Activated naive CD4-positive, alpha-beta T cell treated with anti-CD3 and anti-CD28 coated beads, Interleukin-2, amount 10 ng/mL, durations not matched to agents 7 days and 5 days (primary cell): ENCODE measurements at regions not wholly inside any gene's neighbourhood (a gene's known extent, or its start where the extent isn't known, plus 50 kb on each side); places are given as distances from the start of the nearest gene placed in this dataset.

Source experiments
- CTCF ChIA-PET: fragments of 350-600 bp; sonication (Branson Sonifier 250); formaldehyde crosslinking; loops from one replicate; lab custom pipeline; 2021; ENCODE audit warnings: antibody characterized with exemption; lab: Charles Lee
- DNase-seq: peaks from one replicate; pipeline ENCODE4 v3.0.0-alpha.2; 2020
- H3K27ac Mint-ChIP-seq: one replicate; pipeline ENCODE4 v1.8.0; 2021; ENCODE audit warnings: mild to moderate bottlenecking, moderate library complexity, mixed read lengths
- H3K27me3 Mint-ChIP-seq: one replicate; pipeline ENCODE4 v1.8.0; 2021; ENCODE audit warnings: mild to moderate bottlenecking, mixed read lengths
- H3K36me3 Mint-ChIP-seq: one replicate; pipeline ENCODE4 v1.8.0; 2021; ENCODE audit warnings: mixed read lengths
- H3K4me1 Mint-ChIP-seq: one replicate; pipeline ENCODE4 v1.8.0; 2021; ENCODE audit warnings: mixed read lengths
- H3K4me3 Mint-ChIP-seq: one replicate; pipeline ENCODE4 v1.8.0; 2021; ENCODE audit warnings: mild to moderate bottlenecking, moderate library complexity, mixed read lengths
- H3K9me3 Mint-ChIP-seq: one replicate; pipeline ENCODE4 v1.8.0; 2021; ENCODE audit warnings: mixed read lengths

DNA sequence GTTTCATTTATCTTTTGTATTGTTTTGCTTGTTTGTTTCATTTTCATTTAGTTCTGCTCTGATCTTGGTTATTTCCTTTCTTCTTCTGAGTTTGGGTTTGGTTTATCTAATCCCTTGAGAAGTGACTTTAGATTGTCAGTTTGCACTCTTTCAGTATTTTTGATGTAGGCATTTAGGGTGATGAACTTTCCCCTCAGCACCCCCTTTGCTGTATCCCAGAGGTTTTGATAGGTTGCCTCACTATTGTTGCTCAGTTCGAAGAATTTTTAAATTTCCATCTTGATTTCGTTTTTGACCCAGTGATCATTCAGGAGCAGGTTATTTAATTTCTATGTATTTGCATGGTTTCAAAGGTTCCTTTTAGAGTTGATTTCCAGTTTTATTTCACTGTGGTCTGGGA is 119.6 kb upstream of the SSTR4 start:
- DNase-seq: no peak
- CTCF ChIA-PET: no interaction called here
- Mint-ChIP-seq H3K36me3 (no peaks in the 10 kb centered on the region), H3K27me3 (no peaks in the 10 kb centered on the region), H3K4me3 (no peak overlapping the region), H3K9me3 (peaks cover 1% of the 10 kb centered on the region), H3K27ac (no peak overlapping the region), H3K4me1 (no peaks in the 10 kb centered on the region)

GRCh38 chr20:22916021-22916842 is 118.9 kb upstream of the SSTR4 start:
- no peaks in the 10 kb centered on the region for H3K27me3 Mint-ChIP-seq
- H3K4me3 Mint-ChIP-seq: no peak overlapping the region
- no peaks in the 10 kb centered on the region for H3K36me3 Mint-ChIP-seq
- H3K4me1 Mint-ChIP-seq: no peaks in the 10 kb centered on the region
- no peak for DNase-seq
- CTCF ChIA-PET: no interaction called here
- H3K27ac Mint-ChIP-seq: no peak overlapping the region
- H3K9me3 Mint-ChIP-seq: peaks cover 1% of the 10 kb centered on the region

DNA sequence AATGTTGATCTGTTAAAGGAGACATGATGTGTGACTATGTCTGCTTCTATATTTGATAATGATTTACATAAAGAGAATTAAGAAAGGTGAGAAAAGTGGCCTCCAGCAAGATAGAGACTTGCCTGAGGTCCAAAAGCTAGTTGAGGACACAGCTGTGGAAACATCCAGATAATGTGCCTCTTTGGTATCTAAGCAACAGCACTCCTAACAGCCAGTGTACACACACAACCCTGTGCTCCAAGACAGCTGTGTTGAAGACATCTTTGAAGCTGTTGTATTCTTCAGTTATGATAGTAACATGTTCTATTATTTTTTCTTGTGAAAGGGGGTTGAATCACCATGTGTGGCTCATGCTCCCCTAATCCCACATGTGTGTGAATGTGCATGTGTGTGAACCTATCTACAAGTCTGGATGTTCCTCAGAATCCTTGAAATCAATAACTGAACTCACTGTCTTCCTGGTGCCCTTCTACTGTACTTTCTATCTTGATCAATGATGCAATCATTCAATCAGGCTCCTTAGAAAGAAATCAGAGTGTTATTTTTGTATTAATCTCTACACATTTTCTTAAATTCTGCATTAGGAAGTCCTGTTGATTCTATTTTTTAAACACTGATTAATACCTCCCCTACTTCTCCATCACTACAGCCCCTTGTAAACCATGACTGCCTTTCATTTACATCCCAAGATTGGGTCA is 116.7 kb upstream of the SSTR4 start:
- Mint-ChIP-seq H3K4me1 (no peaks in the 10 kb centered on the region), H3K27me3 (no peaks in the 10 kb centered on the region), H3K36me3 (no peaks in the 10 kb centered on the region), H3K27ac (no peak overlapping the region), H3K4me3 (no peak overlapping the region), H3K9me3 (peaks cover 1% of the 10 kb centered on the region)
- CTCF ChIA-PET: no interaction called here
- DNase-seq: no peak

DNA sequence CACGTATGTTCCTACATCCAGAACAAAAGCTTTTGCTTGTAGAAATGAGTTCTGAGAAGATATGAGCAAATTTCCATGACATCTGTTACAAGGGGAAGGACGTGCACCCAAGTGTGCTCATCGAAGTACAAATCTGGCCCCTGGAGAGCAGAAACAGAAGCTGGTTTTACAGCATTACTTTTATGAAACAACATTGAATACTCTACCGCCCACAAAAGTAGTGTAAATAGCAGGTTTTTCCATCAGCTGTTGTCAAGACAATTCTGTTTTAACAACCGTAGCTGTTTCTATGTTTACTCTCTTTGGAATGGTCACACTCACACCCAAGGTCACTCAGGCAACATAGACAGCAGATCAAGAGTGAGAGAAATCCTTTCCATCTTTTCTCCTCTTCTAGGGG is 114.2 kb upstream of the SSTR4 start:
- H3K27ac Mint-ChIP-seq: no peak overlapping the region
- CTCF ChIA-PET: no interaction called here
- DNase-seq: no peak
- H3K9me3 Mint-ChIP-seq: no peaks in the 10 kb centered on the region
- no peaks in the 10 kb centered on the region for H3K27me3 Mint-ChIP-seq
- no peaks in the 10 kb centered on the region for H3K36me3 Mint-ChIP-seq
- no peaks in the 10 kb centered on the region for H3K4me1 Mint-ChIP-seq
- no peak overlapping the region for H3K4me3 Mint-ChIP-seq

DNA sequence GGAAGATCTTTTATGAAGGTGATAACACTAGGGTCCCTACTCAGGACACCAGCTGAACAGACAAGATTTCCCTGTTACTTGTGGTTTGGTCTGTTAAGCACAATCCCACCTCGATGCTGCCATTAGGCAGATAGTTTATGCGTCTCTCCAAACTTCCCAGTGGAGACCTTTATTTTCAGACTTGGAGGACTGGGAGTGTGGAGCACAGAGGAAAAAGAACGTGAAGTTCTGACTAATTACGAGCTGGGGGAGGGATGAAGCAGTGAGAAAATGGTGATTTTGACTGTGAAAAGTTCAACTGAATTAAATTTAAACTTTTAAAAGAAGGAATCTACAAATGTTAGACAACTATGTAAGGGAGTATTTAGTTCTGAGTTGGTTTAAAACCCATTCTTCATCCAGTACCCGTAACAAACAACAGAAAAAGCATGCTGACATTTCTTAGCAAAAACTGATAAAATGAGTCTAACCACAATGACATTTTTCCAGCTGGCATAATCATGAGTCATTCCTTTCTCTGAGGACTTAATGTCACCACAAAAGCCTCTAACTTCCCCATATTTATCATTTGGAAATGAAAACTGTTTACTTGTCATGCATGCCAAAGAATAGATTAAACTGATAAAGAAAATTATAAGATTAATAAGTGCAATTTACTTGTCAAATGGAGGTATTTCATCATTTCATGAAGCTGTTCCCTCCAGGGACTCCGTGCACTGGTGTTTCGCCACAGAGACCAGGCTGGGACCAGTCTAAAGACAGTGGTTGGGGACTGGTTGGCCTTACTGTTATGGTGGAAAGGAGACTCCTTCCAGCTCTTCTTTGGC is 113.3 kb upstream of the SSTR4 start:
- no peaks in the 10 kb centered on the region for H3K36me3 Mint-ChIP-seq
- no peak overlapping the region for H3K4me3 Mint-ChIP-seq
- CTCF ChIA-PET: no interaction called here
- H3K4me1 Mint-ChIP-seq: no peaks in the 10 kb centered on the region
- no peak overlapping the region for H3K27ac Mint-ChIP-seq
- DNase-seq: no peak
- no peaks in the 10 kb centered on the region for H3K27me3 Mint-ChIP-seq
- H3K9me3 Mint-ChIP-seq: no peaks in the 10 kb centered on the region

DNA sequence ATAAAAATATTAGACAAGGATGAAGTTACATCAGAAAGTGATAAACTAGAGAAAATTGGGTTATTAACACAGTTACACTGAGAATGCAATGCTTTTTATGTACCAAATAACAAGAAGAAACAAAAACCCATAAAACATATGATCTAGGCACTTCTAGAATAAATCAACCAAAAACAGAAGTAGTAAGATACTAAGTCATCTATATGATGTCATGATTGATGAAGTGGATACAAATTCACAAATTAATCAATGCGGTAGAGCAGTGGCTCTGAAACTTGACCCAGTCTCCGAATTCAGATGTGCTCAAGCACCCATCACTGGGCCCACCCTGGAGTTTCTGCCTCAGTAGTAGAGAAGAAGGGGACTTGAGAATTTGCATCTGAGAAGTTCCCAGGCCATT is 112.1 kb upstream of the SSTR4 start:
- no peaks in the 10 kb centered on the region for H3K9me3 Mint-ChIP-seq
- H3K36me3 Mint-ChIP-seq: no peaks in the 10 kb centered on the region
- H3K27ac Mint-ChIP-seq: no peak overlapping the region
- CTCF ChIA-PET: no interaction called here
- no peak for DNase-seq
- no peaks in the 10 kb centered on the region for H3K27me3 Mint-ChIP-seq
- no peak overlapping the region for H3K4me3 Mint-ChIP-seq
- no peaks in the 10 kb centered on the region for H3K4me1 Mint-ChIP-seq

GRCh38 chr20:22924046-22924737 is 110.9 kb upstream of the SSTR4 start:
- no peak for DNase-seq
- no peaks in the 10 kb centered on the region for H3K27me3 Mint-ChIP-seq
- no peaks in the 10 kb centered on the region for H3K9me3 Mint-ChIP-seq
- no peak overlapping the region for H3K27ac Mint-ChIP-seq
- no peak overlapping the region for H3K4me3 Mint-ChIP-seq
- CTCF ChIA-PET: no interaction called here
- no peaks in the 10 kb centered on the region for H3K4me1 Mint-ChIP-seq
- H3K36me3 Mint-ChIP-seq: no peaks in the 10 kb centered on the region

GRCh38 chr20:22924949-22925612 is 110.0 kb upstream of the SSTR4 start:
- Mint-ChIP-seq H3K4me3 (no peak overlapping the region), H3K27ac (no peak overlapping the region), H3K4me1 (no peaks in the 10 kb centered on the region), H3K27me3 (no peaks in the 10 kb centered on the region), H3K36me3 (no peaks in the 10 kb centered on the region), H3K9me3 (no peaks in the 10 kb centered on the region)
- CTCF ChIA-PET: no interaction called here
- no peak for DNase-seq

- H3K9me3 Mint-ChIP-seq: no peaks in the 10 kb centered on the region
- no peaks in the 10 kb centered on the region for H3K36me3 Mint-ChIP-seq
- no peaks in the 10 kb centered on the region for H3K4me1 Mint-ChIP-seq
- DNase-seq: no peak
- no peak overlapping the region for H3K27ac Mint-ChIP-seq
- CTCF ChIA-PET: no interaction called here
- no peaks in the 10 kb centered on the region for H3K27me3 Mint-ChIP-seq
- H3K4me3 Mint-ChIP-seq: no peak overlapping the region
These were observed 109.5 kb upstream of the SSTR4 start for GRCh38 chr20:22925613-22925983.

GRCh38 chr20:22927537-22927936 is 107.6 kb upstream of the SSTR4 start:
- Mint-ChIP-seq H3K27me3 (no peaks in the 10 kb centered on the region), H3K9me3 (no peaks in the 10 kb centered on the region), H3K27ac (no peak overlapping the region), H3K36me3 (no peaks in the 10 kb centered on the region), H3K4me1 (no peaks in the 10 kb centered on the region), H3K4me3 (no peak overlapping the region)
- CTCF ChIA-PET: no interaction called here
- no peak for DNase-seq

DNA sequence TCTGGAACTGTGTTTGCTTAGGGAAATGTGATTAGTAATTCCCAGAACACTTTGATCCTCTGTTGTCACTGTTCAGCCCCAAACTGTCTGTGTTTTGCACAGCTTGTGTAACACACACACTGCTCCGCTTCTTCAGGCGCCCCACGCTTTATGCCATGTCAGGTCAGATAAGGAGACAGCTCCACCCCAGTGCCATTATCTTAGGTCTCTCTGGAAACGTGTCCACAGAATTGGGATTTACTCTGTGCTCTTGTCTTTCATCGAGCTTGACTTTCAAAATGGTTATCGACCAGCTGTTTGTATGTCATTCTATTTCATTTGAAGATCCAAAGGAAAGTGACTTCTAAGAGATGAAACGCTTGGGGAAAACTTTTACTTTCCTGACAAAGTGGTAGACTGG is 106.4 kb upstream of the SSTR4 start:
- DNase-seq: no peak
- Mint-ChIP-seq H3K9me3 (no peaks in the 10 kb centered on the region), H3K4me3 (no peak overlapping the region), H3K36me3 (no peaks in the 10 kb centered on the region), H3K27ac (no peak overlapping the region), H3K27me3 (no peaks in the 10 kb centered on the region), H3K4me1 (no peaks in the 10 kb centered on the region)
- CTCF ChIA-PET: no interaction called here

GRCh38 chr20:22929661-22930060 is 105.5 kb upstream of the SSTR4 start:
- CTCF ChIA-PET: no interaction called here
- no peak overlapping the region for H3K4me3 Mint-ChIP-seq

GRCh38 chr20:22931653-22932608 is 103.2 kb upstream of the SSTR4 start:
- H3K4me1 Mint-ChIP-seq: no peaks in the 10 kb centered on the region
- no peak overlapping the region for H3K27ac Mint-ChIP-seq
- no peak overlapping the region for H3K4me3 Mint-ChIP-seq
- H3K36me3 Mint-ChIP-seq: no peaks in the 10 kb centered on the region
- no peak for DNase-seq
- CTCF ChIA-PET: no interaction called here
- H3K27me3 Mint-ChIP-seq: no peaks in the 10 kb centered on the region
- no peaks in the 10 kb centered on the region for H3K9me3 Mint-ChIP-seq

More at GRCh38 chr20:22929661-22930060, 105.5 kb upstream of the SSTR4 start:
- DNase-seq: no peak
- H3K27ac Mint-ChIP-seq: no peak overlapping the region
- no peaks in the 10 kb centered on the region for H3K4me1 Mint-ChIP-seq
- H3K27me3 Mint-ChIP-seq: no peaks in the 10 kb centered on the region
- H3K36me3 Mint-ChIP-seq: no peaks in the 10 kb centered on the region
- H3K9me3 Mint-ChIP-seq: no peaks in the 10 kb centered on the region
